ENCODE measurements at regions not wholly inside any gene's neighbourhood (a gene's known extent, or its start where the extent isn't known, plus 50 kb on each side); places are given as distances from the start of the nearest gene placed in this dataset.

GRCh38 chr20:12358006-12358654 is 440.4 kb downstream of the BTBD3 start:
- DNase-seq (ENCODE audit: low read depth in 1 of 2, low spot score in 1 of 2): peak; percentile 3 to 34
- in situ Hi-C loops (cut with HindIII; ENCODE audit: low pct_unique_long_range_greater_than_20kb, low sequenced_read_pairs): no loop called here
- no peak for TF ChIP-seq JUND (IDR thresholded peaks at IDR 0.05; ENCODE audit: low read depth)

DNA sequence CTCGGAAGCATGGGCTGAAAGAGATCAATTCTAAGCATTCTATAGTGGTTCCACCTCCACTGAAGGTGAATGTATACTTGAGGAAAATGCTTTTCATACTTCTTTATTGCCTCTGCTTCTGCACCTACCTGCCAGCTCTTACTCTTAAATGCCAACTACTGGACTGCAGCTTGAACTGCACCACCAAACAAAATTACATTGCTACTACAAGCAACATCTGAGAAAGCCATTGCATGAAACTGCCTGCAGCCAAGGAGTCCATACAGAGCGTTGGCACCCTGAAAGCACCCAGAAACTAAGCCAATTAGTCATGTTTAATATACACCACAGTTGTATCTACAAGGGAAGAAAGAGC is 440.9 kb downstream of the BTBD3 start:
- no peak for TF ChIP-seq JUND (IDR thresholded peaks at IDR 0.05; ENCODE audit: low read depth)
- DNase-seq (ENCODE audit: low read depth in 1 of 2, low spot score in 1 of 2): peak in 1 of 2 experiments; percentile 4
- in situ Hi-C loops (cut with HindIII; ENCODE audit: low pct_unique_long_range_greater_than_20kb, low sequenced_read_pairs): no loop called here

- in situ Hi-C loops (cut with HindIII; ENCODE audit: low pct_unique_long_range_greater_than_20kb, low sequenced_read_pairs): no loop called here
- TF ChIP-seq JUND (IDR thresholded peaks at IDR 0.05; ENCODE audit: low read depth): no peak
- DNase-seq (ENCODE audit: low read depth in 1 of 2, low spot score in 1 of 2): no peak
Observed at GRCh38 chr20:12371990-12372389, 454.3 kb downstream of the BTBD3 start.

- no peak for TF ChIP-seq JUND (IDR thresholded peaks at IDR 0.05; ENCODE audit: low read depth)
- DNase-seq (ENCODE audit: low read depth in 1 of 2, low spot score in 1 of 2): no peak
- in situ Hi-C loops (cut with HindIII; ENCODE audit: low pct_unique_long_range_greater_than_20kb, low sequenced_read_pairs): no loop called here
Observed at GRCh38 chr20:12372557-12372956, 454.9 kb downstream of the BTBD3 start.

- in situ Hi-C loops (cut with HindIII; ENCODE audit: low pct_unique_long_range_greater_than_20kb, low sequenced_read_pairs): no loop called here
- no peak for DNase-seq (ENCODE audit: low read depth in 1 of 2, low spot score in 1 of 2)
- no peak for TF ChIP-seq JUND (IDR thresholded peaks at IDR 0.05; ENCODE audit: low read depth)
Observed at GRCh38 chr20:12375967-12376366, 458.3 kb downstream of the BTBD3 start.

GRCh38 chr20:12383821-12384220 is 466.1 kb downstream of the BTBD3 start:
- no peak for DNase-seq (ENCODE audit: low read depth in 1 of 2, low spot score in 1 of 2)
- TF ChIP-seq JUND (IDR thresholded peaks at IDR 0.05; ENCODE audit: low read depth): no peak

GRCh38 chr20:12386821-12387220 is 469.1 kb downstream of the BTBD3 start:
- TF ChIP-seq JUND (IDR thresholded peaks at IDR 0.05; ENCODE audit: low read depth): no peak
- in situ Hi-C loops (cut with HindIII; ENCODE audit: low pct_unique_long_range_greater_than_20kb, low sequenced_read_pairs): no loop called here
- DNase-seq (ENCODE audit: low read depth in 1 of 2, low spot score in 1 of 2): no peak

More at GRCh38 chr20:12383821-12384220, 466.1 kb downstream of the BTBD3 start:
- in situ Hi-C loops (cut with HindIII; ENCODE audit: low pct_unique_long_range_greater_than_20kb, low sequenced_read_pairs): no loop called here

GRCh38 chr20:12391099-12391498 is 473.4 kb downstream of the BTBD3 start:
- DNase-seq (ENCODE audit: low read depth in 1 of 2, low spot score in 1 of 2): no peak
- TF ChIP-seq JUND (IDR thresholded peaks at IDR 0.05; ENCODE audit: low read depth): no peak
- in situ Hi-C loops (cut with HindIII; ENCODE audit: low pct_unique_long_range_greater_than_20kb, low sequenced_read_pairs): no loop called here

DNA sequence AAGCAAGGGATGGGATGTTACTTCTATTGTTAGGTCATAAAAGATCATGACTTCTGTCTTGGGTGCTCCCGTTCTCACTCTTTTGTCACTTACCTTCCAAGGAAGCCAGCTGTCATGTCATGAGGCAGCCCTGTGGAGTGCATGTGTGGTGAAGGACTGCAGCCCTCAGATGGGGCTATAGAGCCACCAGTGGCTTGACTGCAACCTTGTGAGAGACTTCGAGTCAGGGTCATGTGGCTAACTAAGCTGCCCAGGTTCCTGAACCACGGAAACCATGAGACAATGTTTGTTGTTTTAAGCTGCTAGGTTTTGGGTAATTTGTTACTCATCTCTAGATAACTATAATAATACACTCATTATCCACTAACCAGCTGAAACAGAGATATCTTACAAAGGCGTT is 477.1 kb downstream of the BTBD3 start:
- no peak for TF ChIP-seq JUND (IDR thresholded peaks at IDR 0.05; ENCODE audit: low read depth)
- DNase-seq (ENCODE audit: low read depth in 1 of 2, low spot score in 1 of 2): no peak
- in situ Hi-C loops (cut with HindIII; ENCODE audit: low pct_unique_long_range_greater_than_20kb, low sequenced_read_pairs): no loop called here

DNA sequence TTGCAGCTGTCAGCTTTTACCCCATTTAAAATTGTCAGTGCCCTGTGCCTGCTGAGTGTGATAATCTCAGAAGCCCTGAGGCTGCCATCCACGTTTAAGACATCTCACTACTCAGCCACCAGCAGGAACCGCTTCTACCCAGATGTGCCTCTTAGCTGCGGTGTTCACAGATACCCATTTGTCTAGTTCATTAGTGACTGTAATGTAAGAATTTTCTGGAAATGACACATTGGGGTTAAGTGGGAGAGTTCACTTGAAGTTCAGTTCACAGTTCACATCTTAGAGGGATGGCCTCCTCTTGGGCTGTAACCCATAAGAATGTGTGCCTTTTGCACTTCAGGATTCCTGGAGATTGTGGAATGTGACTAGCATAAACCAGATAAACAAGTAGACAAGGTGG is 477.7 kb downstream of the BTBD3 start:
- DNase-seq (ENCODE audit: low read depth in 1 of 2, low spot score in 1 of 2): no peak
- in situ Hi-C loops (cut with HindIII; ENCODE audit: low pct_unique_long_range_greater_than_20kb, low sequenced_read_pairs): no loop called here
- no peak for TF ChIP-seq JUND (IDR thresholded peaks at IDR 0.05; ENCODE audit: low read depth)

GRCh38 chr20:12395760-12396159 is 478.1 kb downstream of the BTBD3 start:
- in situ Hi-C loops (cut with HindIII; ENCODE audit: low pct_unique_long_range_greater_than_20kb, low sequenced_read_pairs): no loop called here
- DNase-seq (ENCODE audit: low read depth in 1 of 2, low spot score in 1 of 2): no peak
- no peak for TF ChIP-seq JUND (IDR thresholded peaks at IDR 0.05; ENCODE audit: low read depth)

- in situ Hi-C loops (cut with HindIII; ENCODE audit: low pct_unique_long_range_greater_than_20kb, low sequenced_read_pairs): no loop called here
- DNase-seq (ENCODE audit: low read depth in 1 of 2, low spot score in 1 of 2): no peak
Observed at GRCh38 chr20:12399110-12399836, 481.6 kb downstream of the BTBD3 start.

GRCh38 chr20:12404941-12405340 is 487.2 kb downstream of the BTBD3 start:
- DNase-seq (ENCODE audit: low read depth in 1 of 2, low spot score in 1 of 2): no peak
- no peak for TF ChIP-seq JUND (IDR thresholded peaks at IDR 0.05; ENCODE audit: low read depth)
- in situ Hi-C loops (cut with HindIII; ENCODE audit: low pct_unique_long_range_greater_than_20kb, low sequenced_read_pairs): no loop called here

More at GRCh38 chr20:12399110-12399836, 481.6 kb downstream of the BTBD3 start:
- no peak for TF ChIP-seq JUND (IDR thresholded peaks at IDR 0.05; ENCODE audit: low read depth)
